OCI-LY7 (cell line): ENCODE measurements at regions not wholly inside any gene's neighbourhood (a gene's known extent, or its start where the extent isn't known, plus 50 kb on each side); places are given as distances from the start of the nearest gene placed in this dataset.

Source experiments
- EZH2phosphoT487 ChIP-seq: fragments of 200-600 bp; sonication (generic); IDR thresholded peaks from 2 replicates; pipeline ENCODE4 v1.6.1; 2018; ENCODE audit warnings: low read depth, borderline replicate concordance, mild to moderate bottlenecking, mixed run types, antibody characterized with exemption, low read length, moderate library complexity, mixed read lengths
- TF ChIP-seq, protein P1 (sequence below): fragments of 200-600 bp; sonication (generic); conservative IDR thresholded peaks from 2 replicates; pipeline ENCODE4 v1.5.1; 2014; ENCODE audit warnings: mild to moderate bottlenecking, antibody characterized with exemption, low read length, moderate library complexity, mixed read lengths

DNA sequence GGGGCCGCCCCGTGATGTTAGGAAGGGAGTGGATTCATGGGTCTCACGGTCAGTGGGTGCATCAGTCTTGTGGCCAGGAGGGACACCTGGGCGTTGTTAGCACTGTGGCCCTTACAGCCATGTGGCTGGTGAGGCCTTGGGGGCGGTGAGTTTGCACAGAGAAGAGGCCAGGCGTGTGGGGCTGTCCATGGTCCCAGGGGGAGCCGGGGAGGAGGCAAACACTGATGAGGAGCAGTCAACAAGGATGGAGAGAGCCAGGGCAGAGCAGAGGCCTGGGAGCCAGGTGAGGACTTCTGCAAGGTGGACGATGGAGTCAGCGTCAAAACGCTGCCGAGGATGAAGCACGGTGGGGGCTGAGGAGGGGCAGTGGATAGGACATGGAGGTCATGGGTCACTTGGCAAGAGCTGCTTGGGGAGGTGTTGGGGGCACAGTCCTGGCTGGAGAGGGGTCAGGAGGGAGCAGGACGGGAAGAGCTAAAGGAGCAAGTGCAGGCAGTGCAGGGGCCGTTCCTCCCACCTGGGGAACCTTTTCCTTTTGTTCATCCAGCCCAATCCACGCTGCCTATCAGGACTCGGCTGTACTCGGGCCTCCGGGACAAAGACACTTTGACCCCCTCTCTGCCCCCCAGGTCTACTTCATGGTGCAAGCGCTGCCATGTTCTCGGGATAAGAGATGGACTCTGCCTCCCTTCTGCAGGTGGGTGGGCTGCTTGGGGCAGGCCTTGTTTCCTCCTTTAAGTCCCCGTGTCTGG lies 801.1 kb downstream of the TBC1D22A start:
- TF ChIP-seq, protein P1, sequence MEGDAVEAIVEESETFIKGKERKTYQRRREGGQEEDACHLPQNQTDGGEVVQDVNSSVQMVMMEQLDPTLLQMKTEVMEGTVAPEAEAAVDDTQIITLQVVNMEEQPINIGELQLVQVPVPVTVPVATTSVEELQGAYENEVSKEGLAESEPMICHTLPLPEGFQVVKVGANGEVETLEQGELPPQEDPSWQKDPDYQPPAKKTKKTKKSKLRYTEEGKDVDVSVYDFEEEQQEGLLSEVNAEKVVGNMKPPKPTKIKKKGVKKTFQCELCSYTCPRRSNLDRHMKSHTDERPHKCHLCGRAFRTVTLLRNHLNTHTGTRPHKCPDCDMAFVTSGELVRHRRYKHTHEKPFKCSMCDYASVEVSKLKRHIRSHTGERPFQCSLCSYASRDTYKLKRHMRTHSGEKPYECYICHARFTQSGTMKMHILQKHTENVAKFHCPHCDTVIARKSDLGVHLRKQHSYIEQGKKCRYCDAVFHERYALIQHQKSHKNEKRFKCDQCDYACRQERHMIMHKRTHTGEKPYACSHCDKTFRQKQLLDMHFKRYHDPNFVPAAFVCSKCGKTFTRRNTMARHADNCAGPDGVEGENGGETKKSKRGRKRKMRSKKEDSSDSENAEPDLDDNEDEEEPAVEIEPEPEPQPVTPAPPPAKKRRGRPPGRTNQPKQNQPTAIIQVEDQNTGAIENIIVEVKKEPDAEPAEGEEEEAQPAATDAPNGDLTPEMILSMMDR = no peak
- no peak for TF ChIP-seq EZH2phosphoT487
